Panc1 (cell line): ENCODE measurements at regions not wholly inside any gene's neighbourhood (a gene's known extent, or its start where the extent isn't known, plus 50 kb on each side); places are given as distances from the start of the nearest gene placed in this dataset.
"Not testable (repeated sequence)": the region's sequence is repeated elsewhere in the genome, so short reads cannot be mapped to it uniquely, and the experiment has no call there.

Source experiments
- CTCF ChIP-seq: fragments of 450-650 bp; IDR thresholded peaks from 2 replicates; pipeline ENCODE4 v1.5.1; 2017; ENCODE audit warnings: mild to moderate bottlenecking
- POLR2AphosphoS5 ChIP-seq: IDR thresholded peaks from 2 replicates; pipeline ENCODE4 v1.6.1; 2012; ENCODE audit warnings: mild to moderate bottlenecking, low read depth, low read length, moderate library complexity
- SIN3A ChIP-seq: IDR thresholded peaks from 2 replicates; pipeline ENCODE4 v1.6.1; 2012; ENCODE audit warnings: low read depth, mild to moderate bottlenecking, low read length, moderate library complexity, borderline replicate concordance; ENCODE audit not compliant: insufficient read depth
- TCF7L2 ChIP-seq: IDR thresholded peaks from 2 replicates; pipeline ENCODE4 v1.6.1; 2011; ENCODE audit warnings: mild to moderate bottlenecking, low read depth, low read length, inconsistent platforms
- TF ChIP-seq, protein P1 (sequence below), 2 experiments: IDR thresholded peaks; 2 replicates each; pipeline ENCODE4 v1.6.1; 2011 to 2012; ENCODE audit warnings: low read depth in 2 of 2, control low read depth in 1 of 2, low read length in 1 of 2, mild to moderate bottlenecking in 1 of 2, moderate library complexity in 1 of 2; ENCODE audit not compliant: insufficient read depth in 1 of 2

- TF ChIP-seq CTCF, POLR2AphosphoS5, SIN3A, TCF7L2: not testable (repeated sequence)
- TF ChIP-seq, protein P1, sequence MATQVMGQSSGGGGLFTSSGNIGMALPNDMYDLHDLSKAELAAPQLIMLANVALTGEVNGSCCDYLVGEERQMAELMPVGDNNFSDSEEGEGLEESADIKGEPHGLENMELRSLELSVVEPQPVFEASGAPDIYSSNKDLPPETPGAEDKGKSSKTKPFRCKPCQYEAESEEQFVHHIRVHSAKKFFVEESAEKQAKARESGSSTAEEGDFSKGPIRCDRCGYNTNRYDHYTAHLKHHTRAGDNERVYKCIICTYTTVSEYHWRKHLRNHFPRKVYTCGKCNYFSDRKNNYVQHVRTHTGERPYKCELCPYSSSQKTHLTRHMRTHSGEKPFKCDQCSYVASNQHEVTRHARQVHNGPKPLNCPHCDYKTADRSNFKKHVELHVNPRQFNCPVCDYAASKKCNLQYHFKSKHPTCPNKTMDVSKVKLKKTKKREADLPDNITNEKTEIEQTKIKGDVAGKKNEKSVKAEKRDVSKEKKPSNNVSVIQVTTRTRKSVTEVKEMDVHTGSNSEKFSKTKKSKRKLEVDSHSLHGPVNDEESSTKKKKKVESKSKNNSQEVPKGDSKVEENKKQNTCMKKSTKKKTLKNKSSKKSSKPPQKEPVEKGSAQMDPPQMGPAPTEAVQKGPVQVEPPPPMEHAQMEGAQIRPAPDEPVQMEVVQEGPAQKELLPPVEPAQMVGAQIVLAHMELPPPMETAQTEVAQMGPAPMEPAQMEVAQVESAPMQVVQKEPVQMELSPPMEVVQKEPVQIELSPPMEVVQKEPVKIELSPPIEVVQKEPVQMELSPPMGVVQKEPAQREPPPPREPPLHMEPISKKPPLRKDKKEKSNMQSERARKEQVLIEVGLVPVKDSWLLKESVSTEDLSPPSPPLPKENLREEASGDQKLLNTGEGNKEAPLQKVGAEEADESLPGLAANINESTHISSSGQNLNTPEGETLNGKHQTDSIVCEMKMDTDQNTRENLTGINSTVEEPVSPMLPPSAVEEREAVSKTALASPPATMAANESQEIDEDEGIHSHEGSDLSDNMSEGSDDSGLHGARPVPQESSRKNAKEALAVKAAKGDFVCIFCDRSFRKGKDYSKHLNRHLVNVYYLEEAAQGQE (IDR thresholded peaks at IDR 0.05; ENCODE audit: insufficient read depth in 1 of 2, low read depth in 2 of 2, low read length in 1 of 2), result not testable (repeated sequence)
These were observed 1172.7 kb upstream of the PCDH10 start for GRCh38 chr4:131976133-131977002.
